ENCODE measurements at regions not wholly inside any gene's neighbourhood (a gene's known extent, or its start where the extent isn't known, plus 50 kb on each side); places are given as distances from the start of the nearest gene placed in this dataset.

DNA sequence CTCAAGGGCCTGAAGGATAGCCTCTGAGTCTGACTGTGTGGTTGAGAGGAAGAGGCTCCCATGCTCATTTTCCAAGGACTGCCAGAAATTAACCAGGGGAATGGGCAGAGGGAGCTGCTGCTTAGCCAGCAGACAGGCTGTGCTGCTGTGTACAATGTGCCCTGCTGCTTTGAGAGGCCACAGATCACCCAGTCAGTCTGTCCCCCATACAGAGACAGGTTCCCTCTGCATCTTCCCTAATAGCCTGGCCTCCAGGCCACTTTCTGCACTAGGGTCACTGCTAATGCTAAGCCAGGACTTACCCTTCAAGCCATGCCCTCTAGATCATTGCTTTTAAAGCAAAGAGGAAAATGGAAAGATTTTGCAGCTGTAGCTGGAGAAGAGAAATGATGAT, 341.1 kb downstream of the CYRIA start:
- no peak for TF ChIP-seq POLR2A (IDR thresholded peaks at IDR 0.05)
- TF ChIP-seq, protein P1, sequence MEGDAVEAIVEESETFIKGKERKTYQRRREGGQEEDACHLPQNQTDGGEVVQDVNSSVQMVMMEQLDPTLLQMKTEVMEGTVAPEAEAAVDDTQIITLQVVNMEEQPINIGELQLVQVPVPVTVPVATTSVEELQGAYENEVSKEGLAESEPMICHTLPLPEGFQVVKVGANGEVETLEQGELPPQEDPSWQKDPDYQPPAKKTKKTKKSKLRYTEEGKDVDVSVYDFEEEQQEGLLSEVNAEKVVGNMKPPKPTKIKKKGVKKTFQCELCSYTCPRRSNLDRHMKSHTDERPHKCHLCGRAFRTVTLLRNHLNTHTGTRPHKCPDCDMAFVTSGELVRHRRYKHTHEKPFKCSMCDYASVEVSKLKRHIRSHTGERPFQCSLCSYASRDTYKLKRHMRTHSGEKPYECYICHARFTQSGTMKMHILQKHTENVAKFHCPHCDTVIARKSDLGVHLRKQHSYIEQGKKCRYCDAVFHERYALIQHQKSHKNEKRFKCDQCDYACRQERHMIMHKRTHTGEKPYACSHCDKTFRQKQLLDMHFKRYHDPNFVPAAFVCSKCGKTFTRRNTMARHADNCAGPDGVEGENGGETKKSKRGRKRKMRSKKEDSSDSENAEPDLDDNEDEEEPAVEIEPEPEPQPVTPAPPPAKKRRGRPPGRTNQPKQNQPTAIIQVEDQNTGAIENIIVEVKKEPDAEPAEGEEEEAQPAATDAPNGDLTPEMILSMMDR (IDR thresholded peaks at IDR 0.05), result no peak
